SK-N-SH (cell line): ENCODE measurements at regions not wholly inside any gene's neighbourhood (a gene's known extent, or its start where the extent isn't known, plus 50 kb on each side); places are given as distances from the start of the nearest gene placed in this dataset.

Source experiments
- CTCF ChIA-PET: fragments of 300-600, 350-600 bp; formaldehyde crosslinking; extraction: SDS; loops from one replicate; lab custom pipeline; 2021; lab: Yijun Ruan, JAX
- POLR2A ChIA-PET: fragments of 350-600 bp; sonication (Branson Sonifier 250); formaldehyde crosslinking; extraction: SDS; loops from one replicate; lab custom pipeline; 2020; ENCODE audit warnings: antibody characterized with exemption, inconsistent platforms; lab: Yijun Ruan, JAX
- DNase-seq: peaks from one replicate; pipeline ENCODE4 v3.0.0; 2012
- H2AFZ ChIP-seq: fragments of 200-600 bp; sonication (generic); 2 replicates; pipeline ENCODE4 v1.8.1; 2016; ENCODE audit warnings: antibody characterized with exemption, mild to moderate bottlenecking, low read depth
- H3F3A ChIP-seq: fragments of 200-600 bp; sonication (generic); replicated peaks from 2 replicates; pipeline ENCODE3; 2016; ENCODE audit warnings: antibody characterized with exemption, mild to moderate bottlenecking; ENCODE audit not compliant: insufficient read depth
- H3K27ac ChIP-seq, 2 experiments: fragments of 200-500 bp in 1 of 2; fragments of 200-600 bp in 1 of 2; sonication (Bioruptor generic) in 1 of 2; sonication (generic), shearing (Covaris generic) in 1 of 2; 2 replicates each; pipeline versions ENCODE4 v1.5.1 to v1.6.1; 2014 to 2016; ENCODE audit warnings: low read depth in 2 of 2, inconsistent platforms in 1 of 2, low read length in 1 of 2, mild to moderate bottlenecking in 1 of 2, mixed read lengths in 1 of 2
- H3K27me3 ChIP-seq: fragments of 200-600 bp; sonication (generic), shearing (Covaris generic); 2 replicates; pipeline ENCODE4 v1.6.1; 2016; ENCODE audit warnings: mixed run types; ENCODE audit not compliant: insufficient read depth
- H3K36me3 ChIP-seq, 2 experiments: fragments of 200-500 bp in 1 of 2; fragments of 200-600 bp in 1 of 2; sonication (Bioruptor generic) in 1 of 2; sonication (generic) in 1 of 2; replicated peaks in 1 of 2; 2 replicates each; pipeline versions ENCODE3 to v1.5.1; 2014 to 2016; ENCODE audit warnings: low read length in 1 of 2, mild to moderate bottlenecking in 1 of 2; ENCODE audit not compliant: insufficient read depth in 2 of 2, control insufficient read depth in 1 of 2
- H3K4me1 ChIP-seq, 2 experiments: fragments of 200-500 bp in 1 of 2; fragments of 200-600 bp in 1 of 2; sonication (Bioruptor generic) in 1 of 2; sonication (generic), shearing (Covaris generic) in 1 of 2; 2 replicates each; pipeline versions ENCODE4 v1.5.1 to v1.6.1; 2014 to 2016; ENCODE audit warnings: low read depth in 1 of 2, low read length in 1 of 2, mixed run types in 1 of 2; ENCODE audit not compliant: insufficient read depth in 2 of 2, control insufficient read depth in 1 of 2
- H3K4me2 ChIP-seq: fragments of 200-600 bp; sonication (generic), shearing (Covaris generic); 2 replicates; pipeline ENCODE4 v1.6.1; 2017; ENCODE audit warnings: mixed run types
- H3K4me3 ChIP-seq, 2 experiments: fragments of 200-500 bp in 1 of 2; fragments of 200-600 bp in 1 of 2; sonication (Bioruptor generic) in 1 of 2; sonication (generic), shearing (Covaris generic) in 1 of 2; 2 replicates each; pipeline versions ENCODE4 v1.5.1 to v1.8.1; 2014 to 2016; ENCODE audit warnings: low read depth in 2 of 2, inconsistent platforms in 1 of 2, low read length in 1 of 2, mild to moderate bottlenecking in 1 of 2, mixed read lengths in 1 of 2, moderate library complexity in 1 of 2
- H3K79me2 ChIP-seq: fragments of 200-600 bp; sonication (generic); 2 replicates; pipeline ENCODE4 v1.8.1; 2017; ENCODE audit warnings: mild to moderate bottlenecking; ENCODE audit not compliant: insufficient read depth
- H3K9ac ChIP-seq: fragments of 200-600 bp; sonication (generic); 2 replicates; pipeline ENCODE4 v1.6.1; 2017; ENCODE audit warnings: mixed run types
- H3K9me2 ChIP-seq: fragments of 200-600 bp; sonication (generic); 2 replicates; pipeline ENCODE4 v1.6.1; 2017; ENCODE audit warnings: mixed run types
- H3K9me3 ChIP-seq: fragments of 200-600 bp; sonication (generic); 2 replicates; pipeline ENCODE4 v1.6.1; 2017; ENCODE audit warnings: mixed run types, mild to moderate bottlenecking, moderate library complexity
- H4K20me1 ChIP-seq: fragments of 200-600 bp; sonication (generic); 2 replicates; pipeline ENCODE4 v1.6.1; 2017; ENCODE audit warnings: mild to moderate bottlenecking, mixed run types; ENCODE audit not compliant: insufficient read depth
- CHD2 ChIP-seq: fragments of 150-350 bp; IDR thresholded peaks from 2 replicates; pipeline ENCODE4 v1.6.1; 2018; ENCODE audit warnings: low read length; ENCODE audit not compliant: partially characterized antibody
- EP300 ChIP-seq, 2 experiments: IDR thresholded peaks; 2 replicates each; pipeline versions ENCODE4 v1.4.0 to v1.6.1; 2012; ENCODE audit warnings: borderline replicate concordance in 1 of 2, low read depth in 1 of 2, low read length in 1 of 2
- EZH2phosphoT487 ChIP-seq: fragments of 200-600 bp; sonication (generic); IDR thresholded peaks from 2 replicates; pipeline ENCODE4 v1.6.1; 2017; ENCODE audit warnings: low read depth, mixed run types, mild to moderate bottlenecking, antibody characterized with exemption, moderate library complexity, borderline replicate concordance
- FOSL2 ChIP-seq: IDR thresholded peaks from 2 replicates; pipeline ENCODE4 v1.4.0; 2012; ENCODE audit warnings: low read depth, mild to moderate bottlenecking, moderate library complexity, borderline replicate concordance
- FOXJ3 ChIP-seq: sonication (generic); formaldehyde crosslinking; IDR thresholded peaks from 2 replicates; pipeline ENCODE4 v1.5.1; 2020; ENCODE audit warnings: mild to moderate bottlenecking, missing genetic modification reagents
- FOXM1 ChIP-seq: IDR thresholded peaks from 2 replicates; pipeline ENCODE4 v1.4.0; 2012; ENCODE audit warnings: low read depth, mild to moderate bottlenecking
- GATA2 ChIP-seq: sonication (generic); formaldehyde crosslinking; IDR thresholded peaks from 2 replicates; pipeline ENCODE4 v1.5.0; 2020; ENCODE audit warnings: mild to moderate bottlenecking, missing genetic modification reagents
- JUND ChIP-seq: IDR thresholded peaks from 2 replicates; pipeline ENCODE4 v1.4.0; 2012
- MEF2A ChIP-seq: IDR thresholded peaks from 2 replicates; pipeline ENCODE4 v1.4.0; 2012; ENCODE audit warnings: low read depth, borderline replicate concordance
- MXI1 ChIP-seq: IDR thresholded peaks from 2 replicates; pipeline ENCODE4 v1.6.1; 2012; ENCODE audit warnings: mild to moderate bottlenecking, low read depth, low read length, improper control_type of control experiment
- POLR2AphosphoS5 ChIP-seq: IDR thresholded peaks from 2 replicates; pipeline ENCODE4 v1.6.1; 2012; ENCODE audit warnings: low read depth, low read length
- RAD21 ChIP-seq: IDR thresholded peaks from 2 replicates; pipeline ENCODE4 v1.6.1; 2012; ENCODE audit warnings: mild to moderate bottlenecking, low read length
- RFX5 ChIP-seq: IDR thresholded peaks from 2 replicates; pipeline ENCODE4 v1.6.1; 2012; ENCODE audit warnings: mild to moderate bottlenecking, improper control_type of control experiment, low read length
- RXRA ChIP-seq: IDR thresholded peaks from 2 replicates; pipeline ENCODE4 v1.4.0; 2012; ENCODE audit warnings: low read depth, mild to moderate bottlenecking, borderline replicate concordance
- TAF1 ChIP-seq: IDR thresholded peaks from 2 replicates; pipeline ENCODE4 v1.6.1; 2012; ENCODE audit warnings: low read depth, mild to moderate bottlenecking, low read length, moderate library complexity, borderline replicate concordance
- TCF12 ChIP-seq: IDR thresholded peaks from 2 replicates; pipeline ENCODE4 v1.4.0; 2012
- TEAD4 ChIP-seq: IDR thresholded peaks from 2 replicates; pipeline ENCODE4 v1.4.0; 2012; ENCODE audit warnings: mild to moderate bottlenecking, borderline replicate concordance; ENCODE audit not compliant: insufficient read depth
- WGBS: methylation state at CpG from one replicate; pipeline ENCODE4 v1.1.6; 2017; ENCODE audit warnings: low lambda C conversion rate; 5-methylcytosine and 5-hydroxymethylcytosine counted together
- TF ChIP-seq, protein P1 (sequence below): fragments of 150-350 bp; IDR thresholded peaks from 2 replicates; pipeline ENCODE4 v1.6.1; 2017; ENCODE audit warnings: antibody characterized with exemption, low read length, low read depth, borderline replicate concordance
- TF ChIP-seq, protein P2 (sequence below): IDR thresholded peaks from 2 replicates; pipeline ENCODE4 v1.4.0; 2012; ENCODE audit warnings: low read depth
- TF ChIP-seq, protein P3 (sequence below): IDR thresholded peaks from 2 replicates; pipeline ENCODE4; 2012
- TF ChIP-seq, protein P4 (sequence below): IDR thresholded peaks from 2 replicates; pipeline ENCODE4 v1.4.0; 2012; ENCODE audit warnings: low read depth, borderline replicate concordance

DNA sequence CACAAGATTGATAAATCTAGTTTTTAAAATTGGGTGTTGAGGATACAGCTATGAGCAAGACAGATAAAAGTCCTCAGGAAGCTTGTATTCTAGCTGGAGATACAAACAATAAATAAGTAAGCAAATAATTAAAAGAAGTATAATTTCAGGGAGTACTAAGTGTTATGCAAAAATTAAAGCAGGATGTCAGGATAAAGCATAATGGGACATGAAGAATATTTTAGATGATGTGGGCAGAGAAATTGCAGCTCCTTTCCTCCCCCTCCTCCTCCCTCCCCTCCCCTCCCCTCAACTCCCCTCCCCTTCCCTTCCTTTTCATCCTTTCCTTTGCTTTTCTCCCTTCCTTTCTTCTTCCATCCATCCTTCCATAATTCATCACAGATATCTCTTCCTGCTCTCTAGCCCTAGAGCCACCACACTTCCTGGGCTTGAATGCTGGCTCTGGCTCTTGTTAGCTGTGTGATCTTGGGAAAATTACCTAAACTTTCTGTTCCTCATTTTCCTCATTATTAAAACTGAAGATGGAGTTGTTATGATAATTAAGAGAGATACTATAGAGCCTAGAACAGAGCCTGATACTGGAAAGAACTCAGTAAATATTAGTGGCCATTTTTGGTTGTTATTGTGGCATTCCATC is 323.9 kb downstream of the AACS start:
- POLR2A ChIA-PET: no interaction called here
- CTCF ChIA-PET: no interaction called here
- TF ChIP-seq, protein P1, sequence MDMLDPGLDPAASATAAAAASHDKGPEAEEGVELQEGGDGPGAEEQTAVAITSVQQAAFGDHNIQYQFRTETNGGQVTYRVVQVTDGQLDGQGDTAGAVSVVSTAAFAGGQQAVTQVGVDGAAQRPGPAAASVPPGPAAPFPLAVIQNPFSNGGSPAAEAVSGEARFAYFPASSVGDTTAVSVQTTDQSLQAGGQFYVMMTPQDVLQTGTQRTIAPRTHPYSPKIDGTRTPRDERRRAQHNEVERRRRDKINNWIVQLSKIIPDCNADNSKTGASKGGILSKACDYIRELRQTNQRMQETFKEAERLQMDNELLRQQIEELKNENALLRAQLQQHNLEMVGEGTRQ: no peak
- no peak for TF ChIP-seq GATA2 (CRISPR knock-in tag)
- TF ChIP-seq TEAD4: no peak
- no peak for TF ChIP-seq RXRA
- TF ChIP-seq TAF1: no peak
- no peak for TF ChIP-seq FOSL2
- no peak for TF ChIP-seq JUND
- no peak for TF ChIP-seq TCF12
- TF ChIP-seq RFX5: no peak
- TF ChIP-seq, protein P2, sequence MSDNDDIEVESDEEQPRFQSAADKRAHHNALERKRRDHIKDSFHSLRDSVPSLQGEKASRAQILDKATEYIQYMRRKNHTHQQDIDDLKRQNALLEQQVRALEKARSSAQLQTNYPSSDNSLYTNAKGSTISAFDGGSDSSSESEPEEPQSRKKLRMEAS: no peak
- TF ChIP-seq, protein P3, sequence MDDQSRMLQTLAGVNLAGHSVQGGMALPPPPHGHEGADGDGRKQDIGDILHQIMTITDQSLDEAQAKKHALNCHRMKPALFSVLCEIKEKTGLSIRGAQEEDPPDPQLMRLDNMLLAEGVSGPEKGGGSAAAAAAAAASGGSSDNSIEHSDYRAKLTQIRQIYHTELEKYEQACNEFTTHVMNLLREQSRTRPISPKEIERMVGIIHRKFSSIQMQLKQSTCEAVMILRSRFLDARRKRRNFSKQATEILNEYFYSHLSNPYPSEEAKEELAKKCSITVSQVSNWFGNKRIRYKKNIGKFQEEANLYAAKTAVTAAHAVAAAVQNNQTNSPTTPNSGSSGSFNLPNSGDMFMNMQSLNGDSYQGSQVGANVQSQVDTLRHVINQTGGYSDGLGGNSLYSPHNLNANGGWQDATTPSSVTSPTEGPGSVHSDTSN: no peak
- no peak for TF ChIP-seq RAD21
- TF ChIP-seq POLR2AphosphoS5: no peak
- no peak for TF ChIP-seq MXI1
- no peak for TF ChIP-seq FOXM1
- TF ChIP-seq EP300 (IDR thresholded peaks at IDR 0.05; ENCODE audit: borderline replicate concordance in 1 of 2, low read depth in 1 of 2, low read length in 1 of 2): no peak
- TF ChIP-seq FOXJ3 (CRISPR knock-in tag): no peak
- no peak for TF ChIP-seq MEF2A

DNA sequence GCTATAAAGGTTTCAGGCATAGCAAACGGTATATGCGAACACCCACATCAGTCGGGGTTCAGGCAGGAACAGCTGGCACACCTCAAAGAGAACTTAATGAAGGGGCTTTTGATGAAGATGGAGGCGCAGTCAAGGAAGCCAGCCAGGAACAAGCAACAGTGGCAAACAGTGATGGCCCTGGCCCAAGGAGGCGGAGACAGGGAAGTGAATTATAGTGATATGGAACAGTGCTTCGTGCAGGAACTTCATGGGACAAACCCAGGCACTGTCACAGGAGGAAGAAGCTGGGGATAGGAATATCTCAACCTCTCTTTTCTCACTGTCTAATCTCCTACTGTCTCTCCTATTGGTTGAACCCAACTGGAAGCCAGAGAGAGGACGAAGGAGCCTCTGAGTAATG is 328.3 kb downstream of the AACS start:
- no peaks in the 10 kb centered on the region for H3F3A ChIP-seq
- POLR2A ChIA-PET: no interaction called here
- no peaks in the 10 kb centered on the region for H3K36me3 ChIP-seq
- no peak overlapping the region for H2AFZ ChIP-seq
- WGBS: 16% methylated on average over 7 of the region's 7 CpGs
- no peak for DNase-seq
- no peaks in the 10 kb centered on the region for H3K9me2 ChIP-seq
- H3K27me3 ChIP-seq: no peaks in the 10 kb centered on the region
- H3K79me2 ChIP-seq: no peaks in the 10 kb centered on the region
- CTCF ChIA-PET: no interaction called here
- no peaks in the 10 kb centered on the region for H4K20me1 ChIP-seq
- no peak overlapping the region for H3K4me3 ChIP-seq
- H3K9me3 ChIP-seq: no peaks in the 10 kb centered on the region
- H3K27ac ChIP-seq: no peak overlapping the region
- no peak overlapping the region for H3K9ac ChIP-seq
- no peaks in the 10 kb centered on the region for H3K4me1 ChIP-seq
- no peak overlapping the region for H3K4me2 ChIP-seq
- TF ChIP-seq CHD2 (no peak), FOSL2 (no peak), TAF1 (no peak), TCF12 (no peak), POLR2AphosphoS5 (no peak), EZH2phosphoT487 (no peak)
- TF ChIP-seq, protein P4, sequence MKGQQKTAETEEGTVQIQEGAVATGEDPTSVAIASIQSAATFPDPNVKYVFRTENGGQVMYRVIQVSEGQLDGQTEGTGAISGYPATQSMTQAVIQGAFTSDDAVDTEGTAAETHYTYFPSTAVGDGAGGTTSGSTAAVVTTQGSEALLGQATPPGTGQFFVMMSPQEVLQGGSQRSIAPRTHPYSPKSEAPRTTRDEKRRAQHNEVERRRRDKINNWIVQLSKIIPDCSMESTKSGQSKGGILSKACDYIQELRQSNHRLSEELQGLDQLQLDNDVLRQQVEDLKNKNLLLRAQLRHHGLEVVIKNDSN: no peak
- TF ChIP-seq, protein P2: no peak
- TF ChIP-seq, protein P3: no peak

More for the DNA sequence above, 323.9 kb downstream of the AACS start:
- no peaks in the 10 kb centered on the region for H3K27me3 ChIP-seq
- H3K9me2 ChIP-seq: no peaks in the 10 kb centered on the region
- no peaks in the 10 kb centered on the region for H3K4me1 ChIP-seq
- H2AFZ ChIP-seq: no peak overlapping the region
- H3K36me3 ChIP-seq: no peaks in the 10 kb centered on the region
- no peaks in the 10 kb centered on the region for H4K20me1 ChIP-seq
- no peak overlapping the region for H3K4me3 ChIP-seq
- H3K9ac ChIP-seq: no peak overlapping the region
- H3F3A ChIP-seq: no peaks in the 10 kb centered on the region
- no peaks in the 10 kb centered on the region for H3K79me2 ChIP-seq
- H3K4me2 ChIP-seq: no peak overlapping the region
- H3K27ac ChIP-seq: no peak overlapping the region
- H3K9me3 ChIP-seq: no peaks in the 10 kb centered on the region
- no peak for DNase-seq
